Psoas muscle (tissue), 7 donors: ENCODE measurements at regions not wholly inside any gene's neighbourhood (a gene's known extent, or its start where the extent isn't known, plus 50 kb on each side); places are given as distances from the start of the nearest gene placed in this dataset.

Source experiments
- ATAC-seq, 4 donors: fragments of 200-7000 bp; cut with Tn5 transposase; one replicate each; pipeline ENCODE4 v1.9.1; 2020; ENCODE audit warnings: moderate library complexity in 3 of 4, mild to moderate bottlenecking in 2 of 4
- DNase-seq, 2 donors: peaks; one replicate each; pipeline ENCODE4 v3.0.0-alpha.2; 2020
- H3K27ac ChIP-seq: fragments of 200-600 bp; one replicate; pipeline ENCODE4 v1.8.0; 2022
- H3K27me3 ChIP-seq, 3 donors: fragments of 200-600 bp in 1 of 3; one replicate each; pipeline versions ENCODE4 v1.6.1 to v1.8.0; 2013 to 2022; ENCODE audit warnings: low read length in 2 of 3, mild to moderate bottlenecking in 2 of 3, moderate library complexity in 1 of 3; ENCODE audit not compliant: insufficient read depth in 3 of 3
- H3K36me3 ChIP-seq, 2 donors: fragments of 200-600 bp in 1 of 2; one replicate each; pipeline versions ENCODE4 v1.6.1 to v1.8.0; 2013 to 2022; ENCODE audit warnings: low read depth in 1 of 2, mild to moderate bottlenecking in 1 of 2, moderate library complexity in 1 of 2; ENCODE audit not compliant: insufficient read depth in 1 of 2
- H3K4me1 ChIP-seq: fragments of 200-600 bp; one replicate; pipeline ENCODE4 v1.8.0; 2022
- H3K4me3 ChIP-seq: fragments of 200-600 bp; one replicate; pipeline ENCODE4 v1.8.0; 2022; ENCODE audit warnings: mild to moderate bottlenecking
- H3K9me3 ChIP-seq: fragments of 200-600 bp; one replicate; pipeline ENCODE4 v1.8.0; 2022
- CTCF ChIP-seq: fragments of 200-600 bp; IDR thresholded peaks from one replicate; pipeline ENCODE4 v1.8.0; 2022; ENCODE audit warnings: antibody characterized with exemption
- WGBS, 3 donors: extraction: QIAGEN DNeasy Blood & Tissue Kit; methylation state at CpG; one replicate each; pipeline versions ENCODE4 v1.1.6 to v1.1.7; 2013; 5-methylcytosine and 5-hydroxymethylcytosine counted together
- intact Hi-C, 2 donors: fragments of 100-400 bp; cut with DNase I; formaldehyde crosslinking; loops; one replicate each; pipeline versions ENCODE4 v1.11.0 to v1.14.2; 2022
- donor health status: healthy with polysubstance abuse.
- donor health status: DM: no; HTN: no; CAD: no; lungs with moderate emphysema.
- donor health status: Bipolar disorder and iron deficiency.
- donor health status: healthy.
- donor health status: DM: yes; HTN: yes; CAD: no.
- donor health status: DM: no; HTN: no; CAD: no.
- donor health status: DM: yes; HTN: yes; CAD: no.

- TF ChIP-seq CTCF: no peak
- Histone ChIP-seq H3K9me3 (no peaks in the 10 kb centered on the region), H3K4me1 (no peaks in the 10 kb centered on the region), H3K4me3 (no peak overlapping the region), H3K36me3 (no peaks in the 10 kb centered on the region), H3K27me3 (no peaks in the 10 kb centered on the region), H3K27ac (no peak overlapping the region)
- 88 to 91% (median 90%) methylated on average over 6 of the region's 6 CpGs for WGBS, 3 donors
- ATAC-seq: no peak
- intact Hi-C loops: loop anchor here in 1 of 2 donors (2.0 kb wide), 1 partner anchor 24 kb away; no protein-coding TSS in a partner anchor
- DNase-seq: no peak
Measured at GRCh38 chr2:16160281-16161084, 220.1 kb downstream of the MYCN start.

- Histone ChIP-seq H3K27ac (no peak overlapping the region), H3K4me1 (no peaks in the 10 kb centered on the region), H3K9me3 (no peaks in the 10 kb centered on the region), H3K27me3 (no peaks in the 10 kb centered on the region), H3K36me3 (no peaks in the 10 kb centered on the region), H3K4me3 (no peak overlapping the region)
- ATAC-seq (no peak), DNase-seq (no peak)
- intact Hi-C loops: no loop called here
- 88 to 94% (median 91%) methylated on average over 3 of the region's 3 CpGs for WGBS, 3 donors
- no peak for TF ChIP-seq CTCF
Measured at GRCh38 chr2:16156411-16156810, 216.1 kb downstream of the MYCN start.

- 29 to 39% (median 30%) methylated on average over 6 of the region's 6 CpGs for WGBS, 3 donors
- no peak for TF ChIP-seq CTCF
- ATAC-seq (no peak), DNase-seq (no peak)
- H3K4me1 ChIP-seq: no peaks in the 10 kb centered on the region
- no peaks in the 10 kb centered on the region for H3K27me3 ChIP-seq
- intact Hi-C loops: no loop called here
- H3K36me3 ChIP-seq: no peaks in the 10 kb centered on the region
- no peak overlapping the region for H3K4me3 ChIP-seq
- no peak overlapping the region for H3K27ac ChIP-seq
- no peaks in the 10 kb centered on the region for H3K9me3 ChIP-seq
Measured at GRCh38 chr2:16155766-16156165, 215.4 kb downstream of the MYCN start.

GRCh38 chr2:16155366-16155765 is 215.0 kb downstream of the MYCN start:
- Histone ChIP-seq H3K4me1 (no peaks in the 10 kb centered on the region), H3K27ac (no peak overlapping the region), H3K9me3 (no peaks in the 10 kb centered on the region), H3K27me3 (no peaks in the 10 kb centered on the region), H3K36me3 (no peaks in the 10 kb centered on the region), H3K4me3 (no peak overlapping the region)
- intact Hi-C loops: no loop called here
- ATAC-seq: no peak
- no peak for TF ChIP-seq CTCF
- WGBS, 3 donors: 68 to 74% (median 72%) methylated on average over 5 of the region's 5 CpGs
- DNase-seq: no peak
